ENCODE measurements at regions not wholly inside any gene's neighbourhood (a gene's known extent, or its start where the extent isn't known, plus 50 kb on each side); places are given as distances from the start of the nearest gene placed in this dataset.

GRCh38 chr15:86006546-86006945 lies 73.1 kb upstream of the AGBL1 start:
- ATAC-seq: no peak
- Mint-ChIP-seq H3K9me3 (peaks cover 2% of the 10 kb centered on the region), H3K4me1 (no peaks in the 10 kb centered on the region), H3K27ac (no peak overlapping the region), H3K36me3 (no peaks in the 10 kb centered on the region), H3K4me3 (no peak overlapping the region)
- DNase-seq (ENCODE audit: low spot score in 2 of 2): no peak

- no peaks in the 10 kb centered on the region for H3K36me3 Mint-ChIP-seq
- no peaks in the 10 kb centered on the region for H3K4me1 Mint-ChIP-seq
- ATAC-seq: no peak
- no peak for DNase-seq (ENCODE audit: low spot score in 2 of 2)
- no peak overlapping the region for H3K27ac Mint-ChIP-seq
- H3K9me3 Mint-ChIP-seq: peaks cover 2% of the 10 kb centered on the region
- no peak overlapping the region for H3K4me3 Mint-ChIP-seq
These were observed 69.9 kb upstream of the AGBL1 start for GRCh38 chr15:86009727-86010126.

GRCh38 chr15:86010398-86010797 lies 69.3 kb upstream of the AGBL1 start:
- H3K9me3 Mint-ChIP-seq: peaks cover 2% of the 10 kb centered on the region
- H3K4me1 Mint-ChIP-seq: no peaks in the 10 kb centered on the region
- H3K36me3 Mint-ChIP-seq: no peaks in the 10 kb centered on the region
- no peak for DNase-seq (ENCODE audit: low spot score in 2 of 2)
- no peak for ATAC-seq
- H3K4me3 Mint-ChIP-seq: no peak overlapping the region
- H3K27ac Mint-ChIP-seq: no peak overlapping the region

- Mint-ChIP-seq H3K36me3 (no peaks in the 10 kb centered on the region), H3K27ac (no peak overlapping the region), H3K4me1 (no peaks in the 10 kb centered on the region), H3K4me3 (no peak overlapping the region), H3K9me3 (peaks cover 2% of the 10 kb centered on the region)
- ATAC-seq (no peak), DNase-seq (ENCODE audit: low spot score in 2 of 2) (no peak)
These were observed 68.8 kb upstream of the AGBL1 start for GRCh38 chr15:86010891-86011290.

GRCh38 chr15:86014016-86014415 lies 65.7 kb upstream of the AGBL1 start:
- ATAC-seq: no peak

GRCh38 chr15:86016750-86017149 lies 62.9 kb upstream of the AGBL1 start:
- Mint-ChIP-seq H3K9me3 (no peaks in the 10 kb centered on the region), H3K4me3 (no peak overlapping the region), H3K27ac (no peak overlapping the region), H3K4me1 (no peaks in the 10 kb centered on the region), H3K36me3 (no peaks in the 10 kb centered on the region)
- ATAC-seq (no peak), DNase-seq (ENCODE audit: low spot score in 2 of 2) (no peak)

More at GRCh38 chr15:86014016-86014415, 65.7 kb upstream of the AGBL1 start:
- no peaks in the 10 kb centered on the region for H3K4me1 Mint-ChIP-seq
- H3K4me3 Mint-ChIP-seq: no peak overlapping the region
- no peak for DNase-seq (ENCODE audit: low spot score in 2 of 2)
- no peaks in the 10 kb centered on the region for H3K9me3 Mint-ChIP-seq
- H3K36me3 Mint-ChIP-seq: no peaks in the 10 kb centered on the region
- H3K27ac Mint-ChIP-seq: no peak overlapping the region

GRCh38 chr15:86018679-86019078 lies 61.0 kb upstream of the AGBL1 start:
- no peak overlapping the region for H3K27ac Mint-ChIP-seq
- no peak overlapping the region for H3K4me3 Mint-ChIP-seq
- H3K36me3 Mint-ChIP-seq: no peaks in the 10 kb centered on the region
- ATAC-seq (peak; percentile 24), DNase-seq (ENCODE audit: low spot score in 2 of 2) (no peak)
- no peaks in the 10 kb centered on the region for H3K4me1 Mint-ChIP-seq
- H3K9me3 Mint-ChIP-seq: no peaks in the 10 kb centered on the region

GRCh38 chr15:86021281-86022264 lies 58.1 kb upstream of the AGBL1 start:
- Mint-ChIP-seq H3K4me3 (no peak overlapping the region), H3K9me3 (no peaks in the 10 kb centered on the region)

GRCh38 chr15:86028961-86029360 lies 50.7 kb upstream of the AGBL1 start:
- DNase-seq (ENCODE audit: low spot score in 2 of 2) (no peak), ATAC-seq (no peak)
- no peaks in the 10 kb centered on the region for H3K36me3 Mint-ChIP-seq
- H3K27ac Mint-ChIP-seq: no peak overlapping the region
- no peak overlapping the region for H3K4me3 Mint-ChIP-seq
- H3K4me1 Mint-ChIP-seq: no peaks in the 10 kb centered on the region
- H3K9me3 Mint-ChIP-seq: no peaks in the 10 kb centered on the region

More at GRCh38 chr15:86021281-86022264, 58.1 kb upstream of the AGBL1 start:
- H3K4me1 Mint-ChIP-seq: no peaks in the 10 kb centered on the region
- no peak for ATAC-seq
- H3K27ac Mint-ChIP-seq: no peak overlapping the region
- no peaks in the 10 kb centered on the region for H3K36me3 Mint-ChIP-seq
- no peak for DNase-seq (ENCODE audit: low spot score in 2 of 2)
